ENCODE measurements at regions not wholly inside any gene's neighbourhood (a gene's known extent, or its start where the extent isn't known, plus 50 kb on each side); places are given as distances from the start of the nearest gene placed in this dataset.

- Histone ChIP-seq H3K27ac (no peak overlapping the region), H3K36me3 (no peaks in the 10 kb centered on the region), H3K9me3 (no peaks in the 10 kb centered on the region), H3K4me1 (no peaks in the 10 kb centered on the region), H3K4me3 (no peak overlapping the region), H3K27me3 (peaks cover 0 to 13% (median 0%) of the 10 kb centered on the region in 7 donors)
- no peak for TF ChIP-seq CTCF (IDR thresholded peaks at IDR 0.05)
- DNase-seq (no peak), ATAC-seq (no peak)
- intact Hi-C loops (cut with DNase I) = loop anchor here in 2 of 10 donors (10.0 kb wide), 1 partner anchor 105 kb away; no protein-coding TSS in a partner anchor
- 83 to 91% methylated on average over 5 of the region's 5 CpGs for WGBS, 2 donors
Measured at GRCh38 chr10:46220187-46220586, 66.6 kb upstream of the ANTXRL start.

GRCh38 chr10:46220872-46221538 is 65.8 kb upstream of the ANTXRL start:
- Histone ChIP-seq H3K27me3 (peaks cover 0 to 7% (median 0%) of the 10 kb centered on the region in 7 donors), H3K27ac (no peak overlapping the region), H3K9me3 (no peaks in the 10 kb centered on the region), H3K4me3 (no peak overlapping the region), H3K36me3 (no peaks in the 10 kb centered on the region), H3K4me1 (no peaks in the 10 kb centered on the region)
- no peak for DNase-seq
- ATAC-seq = peak in 1 of 8 donors; percentile 21
- intact Hi-C loops (cut with DNase I) = loop anchor here in 2 of 10 donors (10.0 kb wide), 1 partner anchor 104 kb away; no protein-coding TSS in a partner anchor
- no peak for TF ChIP-seq CTCF (IDR thresholded peaks at IDR 0.05)
- 76 to 79% methylated on average over 9 of the region's 9 CpGs for WGBS, 2 donors

- 81 to 92% methylated on average over 4 of the region's 4 CpGs for WGBS, 2 donors
- no peaks in the 10 kb centered on the region for H3K4me1 ChIP-seq
- TF ChIP-seq CTCF (IDR thresholded peaks at IDR 0.05) = no peak
- DNase-seq = no peak
- peaks cover 0 to 8% (median 0%) of the 10 kb centered on the region in 7 donors for H3K27me3 ChIP-seq
- no peaks in the 10 kb centered on the region for H3K36me3 ChIP-seq
- no peak overlapping the region for H3K27ac ChIP-seq
- intact Hi-C loops (cut with DNase I) = loop anchor here in 2 of 10 donors (10.0 kb wide), 1 partner anchor 102 kb away; no protein-coding TSS in a partner anchor
- no peaks in the 10 kb centered on the region for H3K9me3 ChIP-seq
- no peak overlapping the region for H3K4me3 ChIP-seq
- no peak for ATAC-seq
Measured at GRCh38 chr10:46222364-46222935, 64.3 kb upstream of the ANTXRL start.

- no peaks in the 10 kb centered on the region for H3K4me1 ChIP-seq
- no peaks in the 10 kb centered on the region for H3K9me3 ChIP-seq
- DNase-seq (no peak), ATAC-seq (no peak)
- H3K4me3 ChIP-seq = no peak overlapping the region
- H3K27ac ChIP-seq = no peak overlapping the region
- peak in 2 of 9 donors; percentile 7 to 30 for TF ChIP-seq CTCF (IDR thresholded peaks at IDR 0.05)
- no peaks in the 10 kb centered on the region for H3K36me3 ChIP-seq
- intact Hi-C loops (cut with DNase I) = loop anchor here in 2 of 10 donors (10.0 kb wide), 1 partner anchor 102 kb away; no protein-coding TSS in a partner anchor
- WGBS, 2 donors = 86 to 95% methylated on average over 5 of the region's 5 CpGs
- H3K27me3 ChIP-seq = peaks cover 0 to 14% (median 0%) of the 10 kb centered on the region in 7 donors
Measured at GRCh38 chr10:46223064-46223480, 63.7 kb upstream of the ANTXRL start.

Measured in heart right ventricle (tissue), 16 donors.